SK-N-SH (cell line): ENCODE measurements at regions not wholly inside any gene's neighbourhood (a gene's known extent, or its start where the extent isn't known, plus 50 kb on each side); places are given as distances from the start of the nearest gene placed in this dataset.

ENCODE experiments used
- CTCF ChIA-PET: fragments of 300-600, 350-600 bp; formaldehyde crosslinking; extraction: SDS; loops from one replicate; lab custom pipeline; 2021; lab: Yijun Ruan, JAX
- POLR2A ChIA-PET: fragments of 350-600 bp; sonication (Branson Sonifier 250); formaldehyde crosslinking; extraction: SDS; loops from one replicate; lab custom pipeline; 2020; ENCODE audit warnings: antibody characterized with exemption, inconsistent platforms; lab: Yijun Ruan, JAX
- DNase-seq: peaks from one replicate; pipeline ENCODE4 v3.0.0; 2012
- H2AFZ ChIP-seq: fragments of 200-600 bp; sonication (generic); 2 replicates; pipeline ENCODE4 v1.8.1; 2016; ENCODE audit warnings: antibody characterized with exemption, mild to moderate bottlenecking, low read depth
- H3F3A ChIP-seq: fragments of 200-600 bp; sonication (generic); replicated peaks from 2 replicates; pipeline ENCODE3; 2016; ENCODE audit warnings: antibody characterized with exemption, mild to moderate bottlenecking; ENCODE audit not compliant: insufficient read depth
- H3K27ac ChIP-seq, 2 experiments: fragments of 200-500 bp in 1 of 2; fragments of 200-600 bp in 1 of 2; sonication (Bioruptor generic) in 1 of 2; sonication (generic), shearing (Covaris generic) in 1 of 2; 2 replicates each; pipeline versions ENCODE4 v1.5.1 to v1.6.1; 2014 to 2016; ENCODE audit warnings: low read depth in 2 of 2, inconsistent platforms in 1 of 2, low read length in 1 of 2, mild to moderate bottlenecking in 1 of 2, mixed read lengths in 1 of 2
- H3K27me3 ChIP-seq: fragments of 200-600 bp; sonication (generic), shearing (Covaris generic); 2 replicates; pipeline ENCODE4 v1.6.1; 2016; ENCODE audit warnings: mixed run types; ENCODE audit not compliant: insufficient read depth
- H3K36me3 ChIP-seq, 2 experiments: fragments of 200-500 bp in 1 of 2; fragments of 200-600 bp in 1 of 2; sonication (Bioruptor generic) in 1 of 2; sonication (generic) in 1 of 2; replicated peaks in 1 of 2; 2 replicates each; pipeline versions ENCODE3 to v1.5.1; 2014 to 2016; ENCODE audit warnings: low read length in 1 of 2, mild to moderate bottlenecking in 1 of 2; ENCODE audit not compliant: insufficient read depth in 2 of 2, control insufficient read depth in 1 of 2
- H3K4me1 ChIP-seq, 2 experiments: fragments of 200-500 bp in 1 of 2; fragments of 200-600 bp in 1 of 2; sonication (Bioruptor generic) in 1 of 2; sonication (generic), shearing (Covaris generic) in 1 of 2; 2 replicates each; pipeline versions ENCODE4 v1.5.1 to v1.6.1; 2014 to 2016; ENCODE audit warnings: low read depth in 1 of 2, low read length in 1 of 2, mixed run types in 1 of 2; ENCODE audit not compliant: insufficient read depth in 2 of 2, control insufficient read depth in 1 of 2
- H3K4me2 ChIP-seq: fragments of 200-600 bp; sonication (generic), shearing (Covaris generic); 2 replicates; pipeline ENCODE4 v1.6.1; 2017; ENCODE audit warnings: mixed run types
- H3K4me3 ChIP-seq, 2 experiments: fragments of 200-500 bp in 1 of 2; fragments of 200-600 bp in 1 of 2; sonication (Bioruptor generic) in 1 of 2; sonication (generic), shearing (Covaris generic) in 1 of 2; 2 replicates each; pipeline versions ENCODE4 v1.5.1 to v1.8.1; 2014 to 2016; ENCODE audit warnings: low read depth in 2 of 2, inconsistent platforms in 1 of 2, low read length in 1 of 2, mild to moderate bottlenecking in 1 of 2, mixed read lengths in 1 of 2, moderate library complexity in 1 of 2
- H3K79me2 ChIP-seq: fragments of 200-600 bp; sonication (generic); 2 replicates; pipeline ENCODE4 v1.8.1; 2017; ENCODE audit warnings: mild to moderate bottlenecking; ENCODE audit not compliant: insufficient read depth
- H3K9ac ChIP-seq: fragments of 200-600 bp; sonication (generic); 2 replicates; pipeline ENCODE4 v1.6.1; 2017; ENCODE audit warnings: mixed run types
- H3K9me2 ChIP-seq: fragments of 200-600 bp; sonication (generic); 2 replicates; pipeline ENCODE4 v1.6.1; 2017; ENCODE audit warnings: mixed run types
- H3K9me3 ChIP-seq: fragments of 200-600 bp; sonication (generic); 2 replicates; pipeline ENCODE4 v1.6.1; 2017; ENCODE audit warnings: mixed run types, mild to moderate bottlenecking, moderate library complexity
- H4K20me1 ChIP-seq: fragments of 200-600 bp; sonication (generic); 2 replicates; pipeline ENCODE4 v1.6.1; 2017; ENCODE audit warnings: mild to moderate bottlenecking, mixed run types; ENCODE audit not compliant: insufficient read depth
- CHD2 ChIP-seq: fragments of 150-350 bp; IDR thresholded peaks from 2 replicates; pipeline ENCODE4 v1.6.1; 2018; ENCODE audit warnings: low read length; ENCODE audit not compliant: partially characterized antibody
- ELF1 ChIP-seq: IDR thresholded peaks from 2 replicates; pipeline ENCODE4 v1.4.0; 2012
- EP300 ChIP-seq, 2 experiments: IDR thresholded peaks; 2 replicates each; pipeline versions ENCODE4 v1.4.0 to v1.6.1; 2012; ENCODE audit warnings: borderline replicate concordance in 1 of 2, low read depth in 1 of 2, low read length in 1 of 2
- EZH2phosphoT487 ChIP-seq: fragments of 200-600 bp; sonication (generic); IDR thresholded peaks from 2 replicates; pipeline ENCODE4 v1.6.1; 2017; ENCODE audit warnings: low read depth, mixed run types, mild to moderate bottlenecking, antibody characterized with exemption, moderate library complexity, borderline replicate concordance
- FOSL2 ChIP-seq: IDR thresholded peaks from 2 replicates; pipeline ENCODE4 v1.4.0; 2012; ENCODE audit warnings: low read depth, mild to moderate bottlenecking, moderate library complexity, borderline replicate concordance
- GABPA ChIP-seq: IDR thresholded peaks from 2 replicates; pipeline ENCODE4 v1.4.0; 2012; ENCODE audit warnings: low read depth, mild to moderate bottlenecking
- JUND ChIP-seq: IDR thresholded peaks from 2 replicates; pipeline ENCODE4 v1.4.0; 2012
- MXI1 ChIP-seq: IDR thresholded peaks from 2 replicates; pipeline ENCODE4 v1.6.1; 2012; ENCODE audit warnings: mild to moderate bottlenecking, low read depth, low read length, improper control_type of control experiment
- NFIC ChIP-seq: IDR thresholded peaks from 2 replicates; pipeline ENCODE4 v1.4.0; 2012; ENCODE audit warnings: borderline replicate concordance
- POLR2AphosphoS5 ChIP-seq: IDR thresholded peaks from 2 replicates; pipeline ENCODE4 v1.6.1; 2012; ENCODE audit warnings: low read depth, low read length
- RAD21 ChIP-seq: IDR thresholded peaks from 2 replicates; pipeline ENCODE4 v1.6.1; 2012; ENCODE audit warnings: mild to moderate bottlenecking, low read length
- RCOR1 ChIP-seq: fragments of 150-350 bp; IDR thresholded peaks from 2 replicates; pipeline ENCODE4 v1.6.1; 2017; ENCODE audit warnings: antibody characterized with exemption, low read length
- RFX5 ChIP-seq: IDR thresholded peaks from 2 replicates; pipeline ENCODE4 v1.6.1; 2012; ENCODE audit warnings: mild to moderate bottlenecking, improper control_type of control experiment, low read length
- RXRA ChIP-seq: IDR thresholded peaks from 2 replicates; pipeline ENCODE4 v1.4.0; 2012; ENCODE audit warnings: low read depth, mild to moderate bottlenecking, borderline replicate concordance
- TAF1 ChIP-seq: IDR thresholded peaks from 2 replicates; pipeline ENCODE4 v1.6.1; 2012; ENCODE audit warnings: low read depth, mild to moderate bottlenecking, low read length, moderate library complexity, borderline replicate concordance
- TCF12 ChIP-seq: IDR thresholded peaks from 2 replicates; pipeline ENCODE4 v1.4.0; 2012
- WGBS: methylation state at CpG from one replicate; pipeline ENCODE4 v1.1.6; 2017; ENCODE audit warnings: low lambda C conversion rate; 5-methylcytosine and 5-hydroxymethylcytosine counted together
- TF ChIP-seq, protein P1 (sequence below): fragments of 200-600 bp; sonication (generic); IDR thresholded peaks from 2 replicates; pipeline ENCODE4 v1.6.1; 2017; ENCODE audit warnings: antibody characterized with exemption, mild to moderate bottlenecking, moderate library complexity
- TF ChIP-seq, protein P2 (sequence below): IDR thresholded peaks from 2 replicates; pipeline ENCODE4 v1.4.0; 2012; ENCODE audit warnings: low read depth, borderline replicate concordance
- TF ChIP-seq, protein P3 (sequence below): IDR thresholded peaks from 2 replicates; pipeline ENCODE4 v1.6.1; 2012; ENCODE audit warnings: mild to moderate bottlenecking, low read depth, low read length, moderate library complexity

DNA sequence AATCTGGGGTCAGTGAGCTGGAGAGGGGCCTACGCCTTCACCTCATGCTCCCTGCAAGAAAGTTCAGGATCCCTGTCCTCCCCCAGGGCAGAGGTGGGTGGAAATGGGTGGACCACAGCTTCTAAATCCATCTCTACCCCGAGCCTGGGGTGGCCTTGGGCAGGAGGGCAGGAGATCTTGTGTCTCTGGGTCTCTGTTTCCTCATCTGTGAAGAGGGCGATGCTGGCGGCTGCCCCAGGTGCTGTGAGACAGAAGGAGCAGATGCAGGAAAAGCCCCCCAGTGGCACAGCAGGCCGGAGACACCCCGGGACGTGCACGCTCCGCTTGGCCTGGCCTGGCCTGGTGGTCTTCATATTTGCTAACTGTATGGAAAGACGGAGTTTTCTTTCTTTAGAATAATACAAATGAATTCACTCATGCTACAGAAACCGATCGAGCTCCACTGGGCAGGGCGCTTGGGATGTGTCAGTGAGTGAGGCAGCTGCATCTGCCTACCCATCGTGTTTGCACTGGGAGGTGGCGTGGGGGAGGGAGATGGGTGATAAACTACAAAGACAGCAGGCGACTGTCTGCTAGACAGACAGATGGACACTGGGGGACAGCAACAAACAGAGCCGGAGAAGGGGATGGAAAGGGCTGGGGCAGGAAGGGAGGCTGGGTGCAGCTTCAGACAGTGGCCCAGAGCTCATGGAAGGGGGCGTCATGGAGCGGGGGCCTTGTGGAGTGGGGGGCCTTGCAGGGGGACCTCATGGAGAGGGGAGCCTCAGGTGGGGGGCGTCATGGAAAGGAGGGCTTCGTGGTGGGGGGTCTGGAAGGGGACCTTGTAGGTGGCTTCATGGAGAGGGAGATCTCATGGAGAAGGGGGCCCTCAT, 136.2 kb downstream of the CPZ start:
- no peak overlapping the region for H3K27ac ChIP-seq
- H3K79me2 ChIP-seq = no peaks in the 10 kb centered on the region
- TF ChIP-seq GABPA (no peak), EZH2phosphoT487 (no peak)
- TF ChIP-seq, protein P1, sequence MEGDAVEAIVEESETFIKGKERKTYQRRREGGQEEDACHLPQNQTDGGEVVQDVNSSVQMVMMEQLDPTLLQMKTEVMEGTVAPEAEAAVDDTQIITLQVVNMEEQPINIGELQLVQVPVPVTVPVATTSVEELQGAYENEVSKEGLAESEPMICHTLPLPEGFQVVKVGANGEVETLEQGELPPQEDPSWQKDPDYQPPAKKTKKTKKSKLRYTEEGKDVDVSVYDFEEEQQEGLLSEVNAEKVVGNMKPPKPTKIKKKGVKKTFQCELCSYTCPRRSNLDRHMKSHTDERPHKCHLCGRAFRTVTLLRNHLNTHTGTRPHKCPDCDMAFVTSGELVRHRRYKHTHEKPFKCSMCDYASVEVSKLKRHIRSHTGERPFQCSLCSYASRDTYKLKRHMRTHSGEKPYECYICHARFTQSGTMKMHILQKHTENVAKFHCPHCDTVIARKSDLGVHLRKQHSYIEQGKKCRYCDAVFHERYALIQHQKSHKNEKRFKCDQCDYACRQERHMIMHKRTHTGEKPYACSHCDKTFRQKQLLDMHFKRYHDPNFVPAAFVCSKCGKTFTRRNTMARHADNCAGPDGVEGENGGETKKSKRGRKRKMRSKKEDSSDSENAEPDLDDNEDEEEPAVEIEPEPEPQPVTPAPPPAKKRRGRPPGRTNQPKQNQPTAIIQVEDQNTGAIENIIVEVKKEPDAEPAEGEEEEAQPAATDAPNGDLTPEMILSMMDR = no peak
- TF ChIP-seq, protein P2, sequence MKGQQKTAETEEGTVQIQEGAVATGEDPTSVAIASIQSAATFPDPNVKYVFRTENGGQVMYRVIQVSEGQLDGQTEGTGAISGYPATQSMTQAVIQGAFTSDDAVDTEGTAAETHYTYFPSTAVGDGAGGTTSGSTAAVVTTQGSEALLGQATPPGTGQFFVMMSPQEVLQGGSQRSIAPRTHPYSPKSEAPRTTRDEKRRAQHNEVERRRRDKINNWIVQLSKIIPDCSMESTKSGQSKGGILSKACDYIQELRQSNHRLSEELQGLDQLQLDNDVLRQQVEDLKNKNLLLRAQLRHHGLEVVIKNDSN = no peak
- H3K4me2 ChIP-seq = no peak overlapping the region
- no peaks in the 10 kb centered on the region for H4K20me1 ChIP-seq
- WGBS = 46% methylated on average over 21 of the region's 21 CpGs
- no peaks in the 10 kb centered on the region for H3K36me3 ChIP-seq
- no peaks in the 10 kb centered on the region for H3F3A ChIP-seq
- no peaks in the 10 kb centered on the region for H3K27me3 ChIP-seq
- ChIA-PET POLR2A (no interaction called here), CTCF (interaction anchor here (1.0 to 1.5 kb wide), 3 partner anchors 41 to 189 kb away, joined by 3 to 5 read pairs (median 4); no protein-coding TSS in a partner anchor)
- H3K9ac ChIP-seq = no peak overlapping the region
- H3K4me3 ChIP-seq = no peak overlapping the region
- no peaks in the 10 kb centered on the region for H3K9me2 ChIP-seq
- no peak overlapping the region for H2AFZ ChIP-seq
- H3K4me1 ChIP-seq = peaks cover 0 to 19% of the 10 kb centered on the region in 2 experiments; a peak in 1 of 4 replicates
- H3K9me3 ChIP-seq = no peaks in the 10 kb centered on the region
- DNase-seq = peak; percentile 14

DNA sequence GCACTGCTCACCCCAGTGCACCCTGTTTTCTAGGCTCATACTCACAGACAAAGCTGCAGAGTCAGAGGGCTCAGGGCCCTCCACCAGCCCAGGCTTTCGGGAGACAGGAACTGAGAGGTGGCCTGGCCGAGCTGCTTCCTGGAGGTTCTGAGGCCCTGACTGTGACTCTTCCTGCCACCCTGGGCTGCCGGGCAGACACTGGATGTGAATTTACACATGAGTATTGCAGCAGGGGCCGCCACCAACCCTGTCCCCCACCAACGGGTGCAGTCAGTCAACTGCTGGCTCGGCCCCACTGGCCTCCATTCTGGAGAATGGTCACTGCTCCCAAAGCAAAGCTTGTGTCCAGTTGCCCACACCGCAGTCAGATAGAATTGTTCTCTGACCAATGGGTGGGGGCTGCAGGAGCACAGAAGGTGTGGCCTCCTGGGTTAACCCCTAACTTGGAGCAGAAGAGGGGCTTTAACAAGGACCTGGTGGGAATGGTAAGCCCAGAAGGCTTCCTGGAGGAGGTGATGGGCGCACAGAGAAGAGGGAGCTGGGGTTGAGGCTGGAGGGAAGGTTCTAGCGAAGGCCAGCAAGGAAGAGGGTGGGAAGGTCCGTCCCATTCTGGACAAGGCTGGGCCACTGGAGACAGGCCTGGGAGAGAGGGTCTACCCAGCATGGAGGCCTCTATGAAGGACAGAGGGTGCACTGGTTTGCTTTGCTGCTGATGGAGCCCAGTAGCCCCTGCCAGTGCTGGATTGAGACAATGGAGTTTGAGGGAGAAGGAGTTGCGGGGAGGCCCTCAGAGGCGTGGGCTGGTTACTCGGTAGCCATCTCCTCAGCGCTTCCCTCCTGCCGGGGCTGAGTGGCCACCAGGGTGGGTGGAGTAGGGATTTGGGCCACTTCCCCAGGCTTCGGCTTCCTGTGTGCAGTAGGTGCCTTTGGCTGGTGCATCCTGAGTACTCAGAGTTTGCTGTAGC, 135.3 kb downstream of the CPZ start:
- Histone ChIP-seq H4K20me1 (no peaks in the 10 kb centered on the region), H3K4me1 (peaks cover 0 to 19% of the 10 kb centered on the region in 2 experiments; a peak in 1 of 4 replicates), H3K36me3 (no peaks in the 10 kb centered on the region), H3K27me3 (no peaks in the 10 kb centered on the region), H3K79me2 (no peaks in the 10 kb centered on the region), H3K4me3 (no peak overlapping the region), H3K27ac (no peak overlapping the region), H3K9ac (no peak overlapping the region), H3K9me3 (no peaks in the 10 kb centered on the region), H3K4me2 (no peak overlapping the region), H3K9me2 (no peaks in the 10 kb centered on the region), H3F3A (no peaks in the 10 kb centered on the region), H2AFZ (no peak overlapping the region)
- ChIA-PET CTCF (interaction anchor here (1.0 to 1.5 kb wide), 3 partner anchors 40 to 190 kb away, joined by 3 to 5 read pairs (median 4); no protein-coding TSS in a partner anchor), POLR2A (no interaction called here)
- 59% methylated on average over 12 of the region's 16 CpGs for WGBS
- DNase-seq = peak; percentile 12
- no peak for TF ChIP-seq TAF1
- TF ChIP-seq JUND = no peak
- TF ChIP-seq EZH2phosphoT487 = no peak
- no peak for TF ChIP-seq POLR2AphosphoS5
- TF ChIP-seq ELF1 = no peak
- no peak for TF ChIP-seq RXRA
- TF ChIP-seq GABPA = no peak
- TF ChIP-seq CHD2 = no peak
- TF ChIP-seq FOSL2 = no peak
- TF ChIP-seq EP300 (IDR thresholded peaks at IDR 0.05; ENCODE audit: borderline replicate concordance in 1 of 2, low read depth in 1 of 2, low read length in 1 of 2) = no peak
- no peak for TF ChIP-seq TCF12
- TF ChIP-seq, protein P3, sequence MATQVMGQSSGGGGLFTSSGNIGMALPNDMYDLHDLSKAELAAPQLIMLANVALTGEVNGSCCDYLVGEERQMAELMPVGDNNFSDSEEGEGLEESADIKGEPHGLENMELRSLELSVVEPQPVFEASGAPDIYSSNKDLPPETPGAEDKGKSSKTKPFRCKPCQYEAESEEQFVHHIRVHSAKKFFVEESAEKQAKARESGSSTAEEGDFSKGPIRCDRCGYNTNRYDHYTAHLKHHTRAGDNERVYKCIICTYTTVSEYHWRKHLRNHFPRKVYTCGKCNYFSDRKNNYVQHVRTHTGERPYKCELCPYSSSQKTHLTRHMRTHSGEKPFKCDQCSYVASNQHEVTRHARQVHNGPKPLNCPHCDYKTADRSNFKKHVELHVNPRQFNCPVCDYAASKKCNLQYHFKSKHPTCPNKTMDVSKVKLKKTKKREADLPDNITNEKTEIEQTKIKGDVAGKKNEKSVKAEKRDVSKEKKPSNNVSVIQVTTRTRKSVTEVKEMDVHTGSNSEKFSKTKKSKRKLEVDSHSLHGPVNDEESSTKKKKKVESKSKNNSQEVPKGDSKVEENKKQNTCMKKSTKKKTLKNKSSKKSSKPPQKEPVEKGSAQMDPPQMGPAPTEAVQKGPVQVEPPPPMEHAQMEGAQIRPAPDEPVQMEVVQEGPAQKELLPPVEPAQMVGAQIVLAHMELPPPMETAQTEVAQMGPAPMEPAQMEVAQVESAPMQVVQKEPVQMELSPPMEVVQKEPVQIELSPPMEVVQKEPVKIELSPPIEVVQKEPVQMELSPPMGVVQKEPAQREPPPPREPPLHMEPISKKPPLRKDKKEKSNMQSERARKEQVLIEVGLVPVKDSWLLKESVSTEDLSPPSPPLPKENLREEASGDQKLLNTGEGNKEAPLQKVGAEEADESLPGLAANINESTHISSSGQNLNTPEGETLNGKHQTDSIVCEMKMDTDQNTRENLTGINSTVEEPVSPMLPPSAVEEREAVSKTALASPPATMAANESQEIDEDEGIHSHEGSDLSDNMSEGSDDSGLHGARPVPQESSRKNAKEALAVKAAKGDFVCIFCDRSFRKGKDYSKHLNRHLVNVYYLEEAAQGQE = no peak
- TF ChIP-seq NFIC = no peak
- TF ChIP-seq RAD21 = no peak
- TF ChIP-seq MXI1 = no peak
- TF ChIP-seq RFX5 = no peak
- TF ChIP-seq RCOR1 = no peak
